SK-N-SH (cell line): ENCODE measurements at regions not wholly inside any gene's neighbourhood (a gene's known extent, or its start where the extent isn't known, plus 50 kb on each side); places are given as distances from the start of the nearest gene placed in this dataset.

Source experiments
- CHD2 ChIP-seq: fragments of 150-350 bp; IDR thresholded peaks from 2 replicates; pipeline ENCODE4 v1.6.1; 2018; ENCODE audit warnings: low read length; ENCODE audit not compliant: partially characterized antibody
- CTCF ChIP-seq: fragments of 200-600 bp; sonication (generic); IDR thresholded peaks from 2 replicates; pipeline ENCODE4 v1.6.1; 2017; ENCODE audit warnings: antibody characterized with exemption, mild to moderate bottlenecking, moderate library complexity
- FOSL2 ChIP-seq: IDR thresholded peaks from 2 replicates; pipeline ENCODE4 v1.4.0; 2012; ENCODE audit warnings: low read depth, mild to moderate bottlenecking, moderate library complexity, borderline replicate concordance
- TAF1 ChIP-seq: IDR thresholded peaks from 2 replicates; pipeline ENCODE4 v1.6.1; 2012; ENCODE audit warnings: low read depth, mild to moderate bottlenecking, low read length, moderate library complexity, borderline replicate concordance
- YY1 ChIP-seq: IDR thresholded peaks from 2 replicates; pipeline ENCODE4 v1.4.0; 2012; ENCODE audit warnings: low read depth, mild to moderate bottlenecking

DNA sequence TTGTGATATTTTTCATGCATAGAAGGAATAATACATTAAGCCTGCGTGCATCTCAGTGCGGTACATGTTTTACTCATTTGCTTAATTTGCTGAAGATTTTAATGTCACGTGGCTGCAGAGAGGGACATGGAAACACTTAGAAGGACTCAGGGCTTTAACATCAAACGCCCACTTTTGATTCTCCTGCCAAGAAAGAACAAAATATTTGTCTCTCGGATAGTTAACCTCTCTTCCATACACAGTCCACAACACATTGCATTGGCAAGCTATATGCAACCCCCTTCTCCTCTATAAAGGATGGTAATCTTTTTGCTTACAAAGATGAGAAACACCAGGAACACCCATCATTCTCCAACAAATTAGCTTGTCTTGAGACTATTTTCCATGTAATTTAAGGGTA lies 148.0 kb upstream of the NRP1 start:
- TF ChIP-seq CHD2 (no peak), CTCF (no peak), FOSL2 (no peak), YY1 (no peak), TAF1 (no peak)
